SK-N-SH (cell line): ENCODE measurements at regions not wholly inside any gene's neighbourhood (a gene's known extent, or its start where the extent isn't known, plus 50 kb on each side); places are given as distances from the start of the nearest gene placed in this dataset.

Experiments
- CTCF ChIA-PET: fragments of 300-600, 350-600 bp; formaldehyde crosslinking; extraction: SDS; loops from one replicate; lab custom pipeline; 2021; lab: Yijun Ruan, JAX
- POLR2A ChIA-PET: fragments of 350-600 bp; sonication (Branson Sonifier 250); formaldehyde crosslinking; extraction: SDS; loops from one replicate; lab custom pipeline; 2020; ENCODE audit warnings: antibody characterized with exemption, inconsistent platforms; lab: Yijun Ruan, JAX
- DNase-seq: peaks from one replicate; pipeline ENCODE4 v3.0.0; 2012
- H2AFZ ChIP-seq: fragments of 200-600 bp; sonication (generic); 2 replicates; pipeline ENCODE4 v1.8.1; 2016; ENCODE audit warnings: antibody characterized with exemption, mild to moderate bottlenecking, low read depth
- H3F3A ChIP-seq: fragments of 200-600 bp; sonication (generic); replicated peaks from 2 replicates; pipeline ENCODE3; 2016; ENCODE audit warnings: antibody characterized with exemption, mild to moderate bottlenecking; ENCODE audit not compliant: insufficient read depth
- H3K27ac ChIP-seq, 2 experiments: fragments of 200-500 bp in 1 of 2; fragments of 200-600 bp in 1 of 2; sonication (Bioruptor generic) in 1 of 2; sonication (generic), shearing (Covaris generic) in 1 of 2; 2 replicates each; pipeline versions ENCODE4 v1.5.1 to v1.6.1; 2014 to 2016; ENCODE audit warnings: low read depth in 2 of 2, inconsistent platforms in 1 of 2, low read length in 1 of 2, mild to moderate bottlenecking in 1 of 2, mixed read lengths in 1 of 2
- H3K27me3 ChIP-seq: fragments of 200-600 bp; sonication (generic), shearing (Covaris generic); 2 replicates; pipeline ENCODE4 v1.6.1; 2016; ENCODE audit warnings: mixed run types; ENCODE audit not compliant: insufficient read depth
- H3K36me3 ChIP-seq, 2 experiments: fragments of 200-500 bp in 1 of 2; fragments of 200-600 bp in 1 of 2; sonication (Bioruptor generic) in 1 of 2; sonication (generic) in 1 of 2; replicated peaks in 1 of 2; 2 replicates each; pipeline versions ENCODE3 to v1.5.1; 2014 to 2016; ENCODE audit warnings: low read length in 1 of 2, mild to moderate bottlenecking in 1 of 2; ENCODE audit not compliant: insufficient read depth in 2 of 2, control insufficient read depth in 1 of 2
- H3K4me1 ChIP-seq, 2 experiments: fragments of 200-500 bp in 1 of 2; fragments of 200-600 bp in 1 of 2; sonication (Bioruptor generic) in 1 of 2; sonication (generic), shearing (Covaris generic) in 1 of 2; 2 replicates each; pipeline versions ENCODE4 v1.5.1 to v1.6.1; 2014 to 2016; ENCODE audit warnings: low read depth in 1 of 2, low read length in 1 of 2, mixed run types in 1 of 2; ENCODE audit not compliant: insufficient read depth in 2 of 2, control insufficient read depth in 1 of 2
- H3K4me2 ChIP-seq: fragments of 200-600 bp; sonication (generic), shearing (Covaris generic); 2 replicates; pipeline ENCODE4 v1.6.1; 2017; ENCODE audit warnings: mixed run types
- H3K4me3 ChIP-seq, 2 experiments: fragments of 200-500 bp in 1 of 2; fragments of 200-600 bp in 1 of 2; sonication (Bioruptor generic) in 1 of 2; sonication (generic), shearing (Covaris generic) in 1 of 2; 2 replicates each; pipeline versions ENCODE4 v1.5.1 to v1.8.1; 2014 to 2016; ENCODE audit warnings: low read depth in 2 of 2, inconsistent platforms in 1 of 2, low read length in 1 of 2, mild to moderate bottlenecking in 1 of 2, mixed read lengths in 1 of 2, moderate library complexity in 1 of 2
- H3K79me2 ChIP-seq: fragments of 200-600 bp; sonication (generic); 2 replicates; pipeline ENCODE4 v1.8.1; 2017; ENCODE audit warnings: mild to moderate bottlenecking; ENCODE audit not compliant: insufficient read depth
- H3K9ac ChIP-seq: fragments of 200-600 bp; sonication (generic); 2 replicates; pipeline ENCODE4 v1.6.1; 2017; ENCODE audit warnings: mixed run types
- H3K9me2 ChIP-seq: fragments of 200-600 bp; sonication (generic); 2 replicates; pipeline ENCODE4 v1.6.1; 2017; ENCODE audit warnings: mixed run types
- H3K9me3 ChIP-seq: fragments of 200-600 bp; sonication (generic); 2 replicates; pipeline ENCODE4 v1.6.1; 2017; ENCODE audit warnings: mixed run types, mild to moderate bottlenecking, moderate library complexity
- H4K20me1 ChIP-seq: fragments of 200-600 bp; sonication (generic); 2 replicates; pipeline ENCODE4 v1.6.1; 2017; ENCODE audit warnings: mild to moderate bottlenecking, mixed run types; ENCODE audit not compliant: insufficient read depth
- CHD2 ChIP-seq: fragments of 150-350 bp; IDR thresholded peaks from 2 replicates; pipeline ENCODE4 v1.6.1; 2018; ENCODE audit warnings: low read length; ENCODE audit not compliant: partially characterized antibody
- ELF1 ChIP-seq: IDR thresholded peaks from 2 replicates; pipeline ENCODE4 v1.4.0; 2012
- EP300 ChIP-seq, 2 experiments: IDR thresholded peaks; 2 replicates each; pipeline versions ENCODE4 v1.4.0 to v1.6.1; 2012; ENCODE audit warnings: borderline replicate concordance in 1 of 2, low read depth in 1 of 2, low read length in 1 of 2
- FOSL2 ChIP-seq: IDR thresholded peaks from 2 replicates; pipeline ENCODE4 v1.4.0; 2012; ENCODE audit warnings: low read depth, mild to moderate bottlenecking, moderate library complexity, borderline replicate concordance
- JUND ChIP-seq: IDR thresholded peaks from 2 replicates; pipeline ENCODE4 v1.4.0; 2012
- MEF2A ChIP-seq: IDR thresholded peaks from 2 replicates; pipeline ENCODE4 v1.4.0; 2012; ENCODE audit warnings: low read depth, borderline replicate concordance
- MXI1 ChIP-seq: IDR thresholded peaks from 2 replicates; pipeline ENCODE4 v1.6.1; 2012; ENCODE audit warnings: mild to moderate bottlenecking, low read depth, low read length, improper control_type of control experiment
- NFIC ChIP-seq: IDR thresholded peaks from 2 replicates; pipeline ENCODE4 v1.4.0; 2012; ENCODE audit warnings: borderline replicate concordance
- NRF1 ChIP-seq: IDR thresholded peaks from 2 replicates; pipeline ENCODE4 v1.6.1; 2012; ENCODE audit warnings: low read depth, mild to moderate bottlenecking, low read length
- POLR2AphosphoS5 ChIP-seq: IDR thresholded peaks from 2 replicates; pipeline ENCODE4 v1.6.1; 2012; ENCODE audit warnings: low read depth, low read length
- RCOR1 ChIP-seq: fragments of 150-350 bp; IDR thresholded peaks from 2 replicates; pipeline ENCODE4 v1.6.1; 2017; ENCODE audit warnings: antibody characterized with exemption, low read length
- RXRA ChIP-seq: IDR thresholded peaks from 2 replicates; pipeline ENCODE4 v1.4.0; 2012; ENCODE audit warnings: low read depth, mild to moderate bottlenecking, borderline replicate concordance
- YY1 ChIP-seq: IDR thresholded peaks from 2 replicates; pipeline ENCODE4 v1.4.0; 2012; ENCODE audit warnings: low read depth, mild to moderate bottlenecking
- WGBS: methylation state at CpG from one replicate; pipeline ENCODE4 v1.1.6; 2017; ENCODE audit warnings: low lambda C conversion rate; 5-methylcytosine and 5-hydroxymethylcytosine counted together
- TF ChIP-seq, protein P1 (sequence below): IDR thresholded peaks from 2 replicates; pipeline ENCODE4 v1.4.0; 2012; ENCODE audit warnings: low read depth, borderline replicate concordance
- TF ChIP-seq, protein P2 (sequence below): fragments of 200-600 bp; sonication (generic); IDR thresholded peaks from 2 replicates; pipeline ENCODE4 v1.6.1; 2017; ENCODE audit warnings: antibody characterized with exemption, mild to moderate bottlenecking, moderate library complexity
- TF ChIP-seq, protein P3 (sequence below): fragments of 150-350 bp; IDR thresholded peaks from 2 replicates; pipeline ENCODE4 v1.6.1; 2017; ENCODE audit warnings: antibody characterized with exemption, low read length, low read depth, borderline replicate concordance

DNA sequence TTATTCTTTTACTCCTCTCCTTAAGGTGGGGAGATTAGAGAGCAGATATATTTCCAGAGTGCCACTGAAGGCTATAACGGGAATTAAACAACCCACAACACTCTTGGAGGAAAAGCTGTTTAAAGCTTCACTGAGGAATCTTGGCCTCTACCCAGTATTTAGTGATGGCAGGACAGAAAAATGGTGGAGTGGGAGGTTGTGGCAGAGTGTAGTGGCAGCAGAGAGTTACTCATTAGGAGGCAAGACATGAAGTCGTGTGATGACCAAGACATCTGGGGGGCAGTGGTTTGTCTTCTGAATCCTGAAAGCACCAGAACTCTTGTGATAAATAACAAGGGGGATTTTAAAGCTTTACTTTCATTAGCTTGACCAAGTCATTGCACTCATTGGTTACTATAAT is 563.5 kb upstream of the SLITRK5 start:
- H4K20me1 ChIP-seq, result no peaks in the 10 kb centered on the region
- CTCF ChIA-PET, result no interaction called here
- no peaks in the 10 kb centered on the region for H3K9me2 ChIP-seq
- no peak overlapping the region for H2AFZ ChIP-seq
- POLR2A ChIA-PET, result no interaction called here
- H3K36me3 ChIP-seq, result no peaks in the 10 kb centered on the region
- WGBS, result 2% methylated on average over 2 of the region's 2 CpGs
- H3K9me3 ChIP-seq, result no peaks in the 10 kb centered on the region
- H3K79me2 ChIP-seq, result no peaks in the 10 kb centered on the region
- H3K9ac ChIP-seq, result no peak overlapping the region
- no peak overlapping the region for H3K4me2 ChIP-seq
- no peak overlapping the region for H3K27ac ChIP-seq
- DNase-seq, result no peak
- no peaks in the 10 kb centered on the region for H3F3A ChIP-seq
- TF ChIP-seq, protein P1, sequence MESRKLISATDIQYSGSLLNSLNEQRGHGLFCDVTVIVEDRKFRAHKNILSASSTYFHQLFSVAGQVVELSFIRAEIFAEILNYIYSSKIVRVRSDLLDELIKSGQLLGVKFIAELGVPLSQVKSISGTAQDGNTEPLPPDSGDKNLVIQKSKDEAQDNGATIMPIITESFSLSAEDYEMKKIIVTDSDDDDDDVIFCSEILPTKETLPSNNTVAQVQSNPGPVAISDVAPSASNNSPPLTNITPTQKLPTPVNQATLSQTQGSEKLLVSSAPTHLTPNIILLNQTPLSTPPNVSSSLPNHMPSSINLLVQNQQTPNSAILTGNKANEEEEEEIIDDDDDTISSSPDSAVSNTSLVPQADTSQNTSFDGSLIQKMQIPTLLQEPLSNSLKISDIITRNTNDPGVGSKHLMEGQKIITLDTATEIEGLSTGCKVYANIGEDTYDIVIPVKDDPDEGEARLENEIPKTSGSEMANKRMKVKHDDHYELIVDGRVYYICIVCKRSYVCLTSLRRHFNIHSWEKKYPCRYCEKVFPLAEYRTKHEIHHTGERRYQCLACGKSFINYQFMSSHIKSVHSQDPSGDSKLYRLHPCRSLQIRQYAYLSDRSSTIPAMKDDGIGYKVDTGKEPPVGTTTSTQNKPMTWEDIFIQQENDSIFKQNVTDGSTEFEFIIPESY, result no peak
- TF ChIP-seq EP300 (IDR thresholded peaks at IDR 0.05; ENCODE audit: borderline replicate concordance in 1 of 2, low read depth in 1 of 2, low read length in 1 of 2) (no peak), MEF2A (no peak)
- no peak overlapping the region for H3K4me3 ChIP-seq
- H3K27me3 ChIP-seq, result no peaks in the 10 kb centered on the region
- H3K4me1 ChIP-seq, result no peaks in the 10 kb centered on the region

DNA sequence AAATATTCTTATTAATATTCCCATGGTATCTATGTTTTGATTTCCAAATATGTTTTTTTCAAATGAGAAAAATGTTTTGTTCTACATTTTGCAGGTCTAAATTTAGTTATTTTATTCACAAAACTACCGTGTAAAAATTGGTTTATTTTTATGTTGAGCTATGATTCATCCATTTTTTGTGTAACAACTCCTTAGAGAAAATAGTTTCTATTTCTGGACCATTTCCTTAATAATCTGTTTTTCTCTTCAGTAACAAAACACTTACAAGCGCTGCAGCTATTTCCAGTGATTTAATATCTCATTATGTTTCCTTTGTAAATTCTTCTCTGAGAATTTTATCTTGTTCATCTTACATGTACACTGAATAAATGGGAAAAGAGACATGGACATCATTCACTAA is 550.7 kb upstream of the SLITRK5 start:
- no peak overlapping the region for H3K9ac ChIP-seq
- no peak overlapping the region for H2AFZ ChIP-seq
- no peak overlapping the region for H3K4me3 ChIP-seq
- POLR2A ChIA-PET, result no interaction called here
- H4K20me1 ChIP-seq, result no peaks in the 10 kb centered on the region
- DNase-seq, result no peak
- H3K4me1 ChIP-seq, result no peaks in the 10 kb centered on the region
- CTCF ChIA-PET, result no interaction called here
- no peak overlapping the region for H3K4me2 ChIP-seq
- no peaks in the 10 kb centered on the region for H3K27me3 ChIP-seq
- H3F3A ChIP-seq, result no peaks in the 10 kb centered on the region
- H3K27ac ChIP-seq, result no peak overlapping the region
- no peaks in the 10 kb centered on the region for H3K9me3 ChIP-seq
- H3K9me2 ChIP-seq, result 0 out of 2 replicates have a peak, but pooled peaks cover 2% of the 10 kb centered on the region
- H3K79me2 ChIP-seq, result no peaks in the 10 kb centered on the region
- no peaks in the 10 kb centered on the region for H3K36me3 ChIP-seq
- WGBS, result 11% methylated on average over 2 of the region's 2 CpGs
- TF ChIP-seq JUND (no peak), MXI1 (no peak), NRF1 (no peak), RCOR1 (no peak), POLR2AphosphoS5 (no peak)
- TF ChIP-seq, protein P1, result no peak
- TF ChIP-seq, all 33 proteins: peak for 0

DNA sequence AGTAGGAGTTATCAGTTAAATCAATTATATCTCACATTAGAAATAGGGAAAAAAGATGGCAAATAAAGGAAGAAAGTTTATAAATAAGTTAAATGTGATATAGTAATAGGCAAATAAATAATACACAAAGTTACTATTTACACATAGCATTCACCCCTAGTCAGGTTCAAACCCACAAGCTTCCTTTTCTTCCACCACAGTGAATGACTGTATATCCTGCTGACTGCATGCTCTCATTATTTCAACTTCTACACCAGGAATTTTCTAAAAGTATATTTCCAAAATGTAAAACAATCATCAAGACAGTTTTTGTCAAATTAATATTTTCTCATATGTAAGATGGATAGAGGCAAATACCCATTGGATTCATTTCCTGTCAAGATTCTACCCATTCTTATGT is 548.6 kb upstream of the SLITRK5 start:
- Histone ChIP-seq H3F3A (no peaks in the 10 kb centered on the region), H3K79me2 (no peaks in the 10 kb centered on the region), H3K9me2 (0 out of 2 replicates have a peak, but pooled peaks cover 2% of the 10 kb centered on the region), H3K9ac (no peak overlapping the region), H3K36me3 (no peaks in the 10 kb centered on the region), H2AFZ (no peak overlapping the region), H3K27me3 (no peaks in the 10 kb centered on the region), H4K20me1 (no peaks in the 10 kb centered on the region), H3K4me1 (no peaks in the 10 kb centered on the region), H3K4me3 (no peak overlapping the region), H3K27ac (no peak overlapping the region), H3K4me2 (no peak overlapping the region)
- CTCF ChIA-PET, result no interaction called here
- POLR2A ChIA-PET, result no interaction called here
- no peak for DNase-seq
- TF ChIP-seq NFIC, result no peak
- no peak for TF ChIP-seq RXRA
- TF ChIP-seq MXI1, result no peak
- TF ChIP-seq, protein P2, sequence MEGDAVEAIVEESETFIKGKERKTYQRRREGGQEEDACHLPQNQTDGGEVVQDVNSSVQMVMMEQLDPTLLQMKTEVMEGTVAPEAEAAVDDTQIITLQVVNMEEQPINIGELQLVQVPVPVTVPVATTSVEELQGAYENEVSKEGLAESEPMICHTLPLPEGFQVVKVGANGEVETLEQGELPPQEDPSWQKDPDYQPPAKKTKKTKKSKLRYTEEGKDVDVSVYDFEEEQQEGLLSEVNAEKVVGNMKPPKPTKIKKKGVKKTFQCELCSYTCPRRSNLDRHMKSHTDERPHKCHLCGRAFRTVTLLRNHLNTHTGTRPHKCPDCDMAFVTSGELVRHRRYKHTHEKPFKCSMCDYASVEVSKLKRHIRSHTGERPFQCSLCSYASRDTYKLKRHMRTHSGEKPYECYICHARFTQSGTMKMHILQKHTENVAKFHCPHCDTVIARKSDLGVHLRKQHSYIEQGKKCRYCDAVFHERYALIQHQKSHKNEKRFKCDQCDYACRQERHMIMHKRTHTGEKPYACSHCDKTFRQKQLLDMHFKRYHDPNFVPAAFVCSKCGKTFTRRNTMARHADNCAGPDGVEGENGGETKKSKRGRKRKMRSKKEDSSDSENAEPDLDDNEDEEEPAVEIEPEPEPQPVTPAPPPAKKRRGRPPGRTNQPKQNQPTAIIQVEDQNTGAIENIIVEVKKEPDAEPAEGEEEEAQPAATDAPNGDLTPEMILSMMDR, result no peak
- TF ChIP-seq ELF1, result no peak
- no peak for TF ChIP-seq FOSL2
- TF ChIP-seq, protein P3, sequence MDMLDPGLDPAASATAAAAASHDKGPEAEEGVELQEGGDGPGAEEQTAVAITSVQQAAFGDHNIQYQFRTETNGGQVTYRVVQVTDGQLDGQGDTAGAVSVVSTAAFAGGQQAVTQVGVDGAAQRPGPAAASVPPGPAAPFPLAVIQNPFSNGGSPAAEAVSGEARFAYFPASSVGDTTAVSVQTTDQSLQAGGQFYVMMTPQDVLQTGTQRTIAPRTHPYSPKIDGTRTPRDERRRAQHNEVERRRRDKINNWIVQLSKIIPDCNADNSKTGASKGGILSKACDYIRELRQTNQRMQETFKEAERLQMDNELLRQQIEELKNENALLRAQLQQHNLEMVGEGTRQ, result no peak
- no peak for TF ChIP-seq POLR2AphosphoS5
- no peak for TF ChIP-seq YY1
- no peak for TF ChIP-seq CHD2
- TF ChIP-seq NRF1, result no peak
- TF ChIP-seq, all 33 proteins: peak for 0
- H3K9me3 ChIP-seq, result no peaks in the 10 kb centered on the region
